Osteoblast (primary cell): ENCODE measurements at regions not wholly inside any gene's neighbourhood (a gene's known extent, or its start where the extent isn't known, plus 50 kb on each side); places are given as distances from the start of the nearest gene placed in this dataset.
A peak's percentile ranks its signal among the peaks of the same experiment; 100 is the strongest.

ENCODE experiments used
- DNase-seq: peaks from one replicate; pipeline ENCODE4 v3.0.0; 2011; ENCODE audit warnings: low spot score, mixed read lengths; ENCODE audit not compliant: insufficient read length; ENCODE audit errors: missing footprints
- H2AFZ ChIP-seq: 2 replicates; pipeline ENCODE4 v1.6.0; 2011; ENCODE audit warnings: mild to moderate bottlenecking, low read length
- H3K27ac ChIP-seq: 2 replicates; pipeline ENCODE4 v1.5.1; 2011; ENCODE audit warnings: mild to moderate bottlenecking, low read depth, low read length, moderate library complexity
- H3K27me3 ChIP-seq: 2 replicates; pipeline ENCODE4 v1.6.0; 2012; ENCODE audit warnings: mild to moderate bottlenecking, control low read depth, inconsistent platforms, low read length, moderate library complexity; ENCODE audit not compliant: insufficient read depth
- H3K36me3 ChIP-seq: 2 replicates; pipeline ENCODE4 v1.5.1; 2011; ENCODE audit warnings: mild to moderate bottlenecking, low read length, control low read depth, moderate library complexity; ENCODE audit not compliant: insufficient read depth
- H3K4me1 ChIP-seq: 2 replicates; pipeline ENCODE4 v1.5.1; 2011; ENCODE audit warnings: mild to moderate bottlenecking, low read length, control low read depth, moderate library complexity; ENCODE audit not compliant: insufficient read depth
- H3K4me2 ChIP-seq: 2 replicates; pipeline ENCODE4 v1.6.0; 2011; ENCODE audit warnings: mild to moderate bottlenecking, low read length; ENCODE audit not compliant: insufficient read depth
- H3K4me3 ChIP-seq: fragments of 200-600 bp; sonication (generic); 3 replicates; pipeline ENCODE4 v1.5.1; 2012; ENCODE audit warnings: mild to moderate bottlenecking, low read length, inconsistent platforms; ENCODE audit not compliant: insufficient read depth
- H3K79me2 ChIP-seq: 2 replicates; pipeline ENCODE4 v1.6.0; 2012; ENCODE audit warnings: mild to moderate bottlenecking, low read length, control low read depth, inconsistent platforms; ENCODE audit not compliant: insufficient read depth
- H3K9me3 ChIP-seq: 2 replicates; pipeline ENCODE4 v1.5.1; 2011; ENCODE audit warnings: low read depth, low read length, control low read depth
- H4K20me1 ChIP-seq: 2 replicates; pipeline ENCODE4 v1.6.0; 2012; ENCODE audit warnings: mild to moderate bottlenecking, low read length, control low read depth; ENCODE audit not compliant: insufficient read depth
- TF ChIP-seq, protein P1 (sequence below): IDR thresholded peaks from 2 replicates; pipeline ENCODE4 v1.5.1; 2011; ENCODE audit warnings: mild to moderate bottlenecking, low read depth, low read length, moderate library complexity; ENCODE audit errors: extremely low read depth

DNA sequence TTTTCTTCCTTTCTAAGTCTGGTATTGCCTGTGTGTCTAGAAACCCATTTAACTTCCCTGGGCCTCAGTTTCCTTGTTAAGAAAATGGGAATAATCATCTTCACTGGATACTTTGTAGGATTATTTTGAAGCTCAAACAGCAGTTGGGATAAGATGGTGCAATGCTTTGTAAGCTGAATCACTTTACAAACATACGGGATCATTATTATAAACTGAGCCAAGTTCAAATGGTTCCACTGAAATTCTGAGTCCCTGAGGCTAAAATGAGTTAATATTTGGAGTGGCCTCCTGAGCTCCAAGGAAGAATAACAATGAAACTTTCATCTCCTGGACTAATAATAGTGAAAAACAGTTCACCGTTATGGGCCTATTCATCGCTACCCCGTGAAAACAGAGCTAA lies 388.0 kb downstream of the PLPP3 start:
- H4K20me1 ChIP-seq: no peaks in the 10 kb centered on the region
- TF ChIP-seq, protein P1, sequence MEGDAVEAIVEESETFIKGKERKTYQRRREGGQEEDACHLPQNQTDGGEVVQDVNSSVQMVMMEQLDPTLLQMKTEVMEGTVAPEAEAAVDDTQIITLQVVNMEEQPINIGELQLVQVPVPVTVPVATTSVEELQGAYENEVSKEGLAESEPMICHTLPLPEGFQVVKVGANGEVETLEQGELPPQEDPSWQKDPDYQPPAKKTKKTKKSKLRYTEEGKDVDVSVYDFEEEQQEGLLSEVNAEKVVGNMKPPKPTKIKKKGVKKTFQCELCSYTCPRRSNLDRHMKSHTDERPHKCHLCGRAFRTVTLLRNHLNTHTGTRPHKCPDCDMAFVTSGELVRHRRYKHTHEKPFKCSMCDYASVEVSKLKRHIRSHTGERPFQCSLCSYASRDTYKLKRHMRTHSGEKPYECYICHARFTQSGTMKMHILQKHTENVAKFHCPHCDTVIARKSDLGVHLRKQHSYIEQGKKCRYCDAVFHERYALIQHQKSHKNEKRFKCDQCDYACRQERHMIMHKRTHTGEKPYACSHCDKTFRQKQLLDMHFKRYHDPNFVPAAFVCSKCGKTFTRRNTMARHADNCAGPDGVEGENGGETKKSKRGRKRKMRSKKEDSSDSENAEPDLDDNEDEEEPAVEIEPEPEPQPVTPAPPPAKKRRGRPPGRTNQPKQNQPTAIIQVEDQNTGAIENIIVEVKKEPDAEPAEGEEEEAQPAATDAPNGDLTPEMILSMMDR: no peak
- no peaks in the 10 kb centered on the region for H3K27me3 ChIP-seq
- no peaks in the 10 kb centered on the region for H3K79me2 ChIP-seq
- peaks cover 16% of the 10 kb centered on the region for H3K4me1 ChIP-seq
- H3K4me2 ChIP-seq: peak overlapping the region; percentile 55
- no peaks in the 10 kb centered on the region for H3K36me3 ChIP-seq
- peak overlapping the region; percentile 75 for H3K27ac ChIP-seq
- no peak for DNase-seq
- no peak overlapping the region for H3K4me3 ChIP-seq
- no peaks in the 10 kb centered on the region for H3K9me3 ChIP-seq
- peak overlapping the region; percentile 16 for H2AFZ ChIP-seq

- DNase-seq: peak; percentile 30
- H4K20me1 ChIP-seq: no peaks in the 10 kb centered on the region
- TF ChIP-seq, protein P1: no peak
- peak overlapping the region; percentile 75 for H3K27ac ChIP-seq
- no peaks in the 10 kb centered on the region for H3K79me2 ChIP-seq
- no peaks in the 10 kb centered on the region for H3K27me3 ChIP-seq
- no peaks in the 10 kb centered on the region for H3K36me3 ChIP-seq
- peaks cover 16% of the 10 kb centered on the region for H3K4me1 ChIP-seq
- H2AFZ ChIP-seq: peak overlapping the region; percentile 16
- H3K9me3 ChIP-seq: no peaks in the 10 kb centered on the region
- no peak overlapping the region for H3K4me3 ChIP-seq
- peak overlapping the region; percentile 55 for H3K4me2 ChIP-seq
Measured at GRCh38 chr1:56190806-56191365, 388.5 kb downstream of the PLPP3 start.

GRCh38 chr1:56189946-56190805 lies 389.2 kb downstream of the PLPP3 start:
- peak overlapping the region; percentile 55 for H3K4me2 ChIP-seq
- H3K27ac ChIP-seq: peak overlapping the region; percentile 75
- peaks cover 16% of the 10 kb centered on the region for H3K4me1 ChIP-seq
- DNase-seq: no peak
- H3K79me2 ChIP-seq: no peaks in the 10 kb centered on the region
- H3K9me3 ChIP-seq: no peaks in the 10 kb centered on the region
- H4K20me1 ChIP-seq: no peaks in the 10 kb centered on the region
- H2AFZ ChIP-seq: peak overlapping the region; percentile 16
- TF ChIP-seq, protein P1: peak; percentile 23
- no peaks in the 10 kb centered on the region for H3K36me3 ChIP-seq
- H3K27me3 ChIP-seq: no peaks in the 10 kb centered on the region
- H3K4me3 ChIP-seq: no peak overlapping the region

- Histone ChIP-seq H3K4me1 (peaks cover 13% of the 10 kb centered on the region), H4K20me1 (no peaks in the 10 kb centered on the region), H3K4me2 (no peak overlapping the region), H3K9me3 (no peaks in the 10 kb centered on the region), H2AFZ (no peak overlapping the region), H3K4me3 (no peak overlapping the region), H3K79me2 (no peaks in the 10 kb centered on the region), H3K27ac (no peak overlapping the region), H3K36me3 (no peaks in the 10 kb centered on the region), H3K27me3 (no peaks in the 10 kb centered on the region)
- TF ChIP-seq, protein P1: no peak
- DNase-seq: no peak
Measured at GRCh38 chr1:56189454-56189853, 389.9 kb downstream of the PLPP3 start.
